Activated CD8-positive, alpha-beta memory T cell treated with anti-CD3 and anti-CD28 coated beads, Interleukin-2, amount 50 U/mL, for 48 hours (primary cell): ENCODE measurements at regions not wholly inside any gene's neighbourhood (a gene's known extent, or its start where the extent isn't known, plus 50 kb on each side); places are given as distances from the start of the nearest gene placed in this dataset.

ENCODE experiments used
- DNase-seq: peaks from one replicate; pipeline ENCODE4 v3.0.0-alpha.2; 2020

DNA sequence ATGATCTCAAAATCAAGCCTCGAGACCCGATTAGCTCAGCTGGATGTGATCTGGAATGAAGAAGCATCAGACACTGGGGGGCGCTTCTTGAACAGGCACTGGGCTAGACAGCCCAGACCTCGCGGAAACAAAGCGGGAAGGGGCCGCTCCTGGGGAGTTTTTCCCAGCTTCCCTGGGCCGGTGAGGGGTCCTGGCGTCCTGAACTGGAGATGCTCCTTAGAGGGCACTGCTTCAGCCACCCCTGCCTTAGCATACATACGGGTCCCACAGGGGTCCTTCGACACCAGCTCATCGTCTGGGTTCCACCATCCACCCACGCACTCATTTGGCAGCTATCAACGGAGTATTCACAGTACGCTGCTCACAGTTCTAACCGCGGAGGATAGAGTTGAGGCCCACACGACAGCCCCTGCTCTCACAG, 146.7 kb downstream of the TSN start:
- DNase-seq = no peak

DNA sequence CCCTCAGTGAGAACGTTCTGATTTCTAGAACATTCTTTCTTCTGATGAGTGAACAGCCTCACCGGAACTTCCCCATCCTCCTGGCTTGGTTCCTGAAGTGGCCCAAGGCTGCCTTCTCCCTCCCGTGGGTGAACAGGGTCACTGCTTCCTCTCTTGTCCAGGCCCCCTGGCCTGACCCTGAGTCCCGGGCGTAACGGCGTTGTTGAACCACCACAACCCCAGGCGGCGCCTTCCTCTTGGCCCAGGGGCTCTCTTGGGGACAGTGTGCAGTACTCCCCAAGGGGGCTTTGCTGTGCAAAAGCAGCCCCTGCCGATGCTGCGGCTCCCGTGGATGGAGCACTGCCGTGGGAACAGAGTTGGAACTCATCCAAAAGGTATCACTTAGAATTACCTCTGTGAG, 147.2 kb downstream of the TSN start:
- no peak for DNase-seq

DNA sequence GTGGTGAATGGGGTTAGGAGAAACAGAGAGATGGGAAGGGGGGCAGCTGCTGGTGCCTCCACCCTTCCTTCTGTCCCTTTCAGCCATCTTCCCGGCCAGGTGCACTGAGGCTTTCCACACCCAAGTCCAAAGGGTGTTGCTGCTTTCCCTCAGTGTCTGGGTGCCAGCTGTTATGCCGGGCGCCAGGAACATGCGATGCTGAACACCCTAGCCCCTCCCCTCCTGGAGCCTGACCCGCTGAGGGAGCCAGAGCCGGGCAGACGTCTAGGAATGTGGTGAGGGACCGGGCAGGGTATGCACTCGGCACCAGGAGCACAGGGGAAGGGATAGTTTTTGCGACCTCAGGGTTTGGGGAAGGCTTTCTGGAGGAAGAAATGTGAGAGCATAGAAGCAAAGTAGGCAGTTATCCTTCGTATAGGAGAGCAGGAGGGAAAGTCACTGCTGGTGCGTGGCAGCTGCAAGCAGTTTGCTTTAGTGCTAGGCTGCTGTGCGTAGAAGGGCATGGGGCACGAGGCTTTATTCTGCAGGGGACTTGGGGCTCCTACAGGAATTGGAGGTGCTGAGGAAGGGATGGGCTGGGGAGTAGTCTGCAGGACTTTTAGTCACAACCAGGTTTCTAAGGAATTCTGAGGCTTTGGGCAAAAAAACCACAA, 147.7 kb downstream of the TSN start:
- DNase-seq = no peak

DNA sequence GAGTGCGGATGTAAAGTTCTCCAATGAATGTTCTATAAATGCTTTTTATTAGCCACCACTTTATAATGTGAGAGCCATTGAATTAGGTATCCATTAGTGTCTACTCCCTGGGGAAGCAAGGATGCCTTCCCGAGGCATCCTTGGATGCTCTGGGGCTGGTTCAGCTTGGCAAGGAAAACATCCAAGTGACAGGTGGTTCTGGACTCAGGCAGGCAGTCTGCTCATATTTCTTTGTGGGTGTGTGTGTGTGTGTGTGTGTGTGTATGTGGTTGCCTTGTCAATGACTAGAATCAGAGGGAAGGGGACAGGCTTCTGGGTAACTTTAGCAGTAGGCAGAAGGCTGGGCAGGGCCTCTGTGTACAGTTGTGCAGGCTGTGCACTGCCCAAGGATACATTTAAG, 149.2 kb downstream of the TSN start:
- no peak for DNase-seq

DNA sequence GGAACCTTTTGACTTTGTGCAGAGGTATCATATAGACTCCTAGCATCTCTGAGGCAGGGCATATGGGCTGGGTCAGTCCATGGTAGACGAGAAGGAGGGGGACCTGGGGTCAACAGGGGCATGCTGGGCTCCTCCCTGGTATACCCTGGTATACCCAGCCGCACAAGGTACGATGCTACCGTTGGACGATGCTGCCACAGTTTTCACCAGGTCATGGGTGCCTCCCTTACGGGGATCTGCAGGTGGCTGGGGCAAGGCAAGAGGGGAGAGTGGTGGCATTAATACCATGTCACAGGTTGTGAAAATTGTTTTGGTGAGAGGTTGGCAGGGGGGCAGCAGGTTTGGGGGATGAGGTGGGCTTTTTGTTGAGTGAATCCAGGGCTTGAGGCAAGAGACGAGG, 149.8 kb downstream of the TSN start:
- no peak for DNase-seq

DNA sequence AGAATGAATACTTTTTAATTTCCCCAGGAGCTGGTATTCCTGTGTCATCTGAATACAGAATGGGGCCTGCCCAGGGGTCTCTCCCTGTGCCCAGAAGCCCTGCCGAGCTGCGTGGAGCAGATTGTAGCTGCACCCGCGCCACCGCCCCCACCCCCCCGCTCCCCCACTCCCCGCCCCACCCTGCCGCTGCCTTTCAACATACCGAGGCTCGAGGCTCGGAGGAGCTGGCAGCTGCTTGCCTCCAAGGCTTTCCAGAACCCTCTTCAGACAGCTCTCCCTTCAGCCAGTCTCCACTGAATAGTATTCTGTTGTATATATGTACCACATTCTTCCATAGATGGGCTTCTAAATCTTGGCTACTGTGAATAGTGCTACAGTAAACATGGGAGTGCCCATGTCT, 150.7 kb downstream of the TSN start:
- no peak for DNase-seq

DNA sequence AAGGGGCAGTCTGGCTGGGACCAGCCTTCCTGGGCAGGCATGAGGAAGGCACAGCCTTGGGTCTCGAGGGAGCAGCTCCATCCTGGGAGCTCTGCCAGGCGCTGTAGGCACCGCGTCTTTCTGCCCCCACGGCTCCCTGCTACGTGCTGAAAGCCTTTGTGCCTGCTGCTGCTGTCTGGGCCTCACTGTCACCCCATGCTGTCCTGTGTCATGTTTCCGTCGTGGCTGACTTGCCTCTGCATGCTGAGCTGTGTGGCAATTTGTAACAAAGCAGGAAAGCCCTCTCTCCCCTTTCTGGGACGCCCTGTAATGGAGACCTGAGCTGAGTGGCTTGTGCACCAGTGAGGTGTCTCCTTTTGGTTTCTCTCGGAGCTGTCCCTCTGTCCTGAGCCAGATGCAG, 152.5 kb downstream of the TSN start:
- no peak for DNase-seq

DNA sequence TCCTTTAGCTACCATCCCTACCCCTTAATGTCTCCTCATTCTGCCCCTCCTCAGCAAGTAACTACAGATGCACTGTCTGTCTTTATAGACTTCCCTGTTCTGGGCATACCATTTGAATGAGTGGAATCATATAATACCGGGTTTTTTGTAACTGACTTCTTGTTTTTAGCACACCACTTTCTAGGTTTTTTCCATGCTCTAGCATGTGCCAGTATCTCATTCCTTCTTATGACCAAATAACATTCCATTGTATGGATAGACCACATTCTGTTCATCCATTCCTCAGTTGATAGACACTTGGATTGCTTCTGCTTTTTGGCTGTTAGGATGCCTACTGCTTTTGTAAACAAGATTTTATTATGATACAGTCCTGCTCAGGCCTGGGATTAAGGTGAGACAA, 154.7 kb downstream of the TSN start:
- no peak for DNase-seq

DNA sequence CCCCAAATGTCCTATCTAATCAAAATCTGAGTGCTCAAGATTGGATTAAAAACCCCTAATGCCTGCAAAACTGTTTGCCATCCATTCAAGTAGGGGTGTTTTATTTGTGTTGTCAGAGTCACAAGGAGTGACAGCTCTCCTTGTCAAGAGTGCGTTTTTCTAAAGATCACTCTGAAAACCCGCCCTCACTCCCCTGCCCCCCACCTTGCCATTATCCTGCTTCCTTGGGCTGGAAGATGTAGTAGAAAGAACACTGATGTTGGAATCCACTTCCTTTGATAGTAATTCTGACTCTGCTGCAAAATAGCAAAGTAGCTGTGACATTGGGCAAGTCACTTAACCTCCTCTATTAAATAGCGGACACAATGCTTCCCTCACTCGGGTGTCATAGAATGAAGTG, 155.6 kb downstream of the TSN start:
- DNase-seq = no peak

DNA sequence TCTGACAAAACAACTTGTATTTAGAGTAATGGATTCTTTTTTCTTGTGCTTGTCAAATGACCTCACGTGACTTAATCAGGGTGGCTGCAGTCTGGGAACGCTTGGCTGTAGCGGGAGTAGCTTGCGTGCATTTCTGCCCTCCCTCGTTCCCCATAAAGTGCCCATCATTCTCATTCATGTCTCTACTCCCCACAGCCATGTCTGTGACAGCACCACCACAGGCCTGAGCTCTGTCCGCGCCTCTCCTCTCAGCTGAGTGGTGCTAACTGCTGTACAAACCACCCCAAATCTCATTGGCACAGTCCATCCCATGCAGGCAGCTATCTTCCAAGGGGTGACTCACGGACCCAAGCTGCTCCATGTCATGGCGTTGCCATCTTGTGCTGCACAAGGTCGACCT, 161.7 kb downstream of the TSN start:
- no peak for DNase-seq

DNA sequence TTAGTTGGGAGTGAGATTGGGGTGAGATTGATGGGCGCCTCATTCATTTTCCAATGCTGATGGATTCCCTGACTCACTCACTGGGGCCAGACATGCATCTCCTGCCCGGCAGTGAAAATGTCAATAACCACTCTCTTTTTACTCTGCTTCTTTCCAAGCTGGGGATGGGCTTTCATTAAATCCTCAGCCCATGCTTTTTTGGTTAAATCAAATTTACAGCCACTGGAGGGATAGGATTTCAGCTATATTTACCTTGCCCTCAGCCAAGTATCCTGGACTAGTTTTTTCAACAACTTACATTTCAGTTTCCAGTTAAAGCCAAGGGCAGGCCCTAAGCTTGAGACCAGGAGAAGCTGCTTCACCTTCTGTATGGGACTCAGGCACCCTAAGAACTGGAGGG, 162.8 kb downstream of the TSN start:
- no peak for DNase-seq

DNA sequence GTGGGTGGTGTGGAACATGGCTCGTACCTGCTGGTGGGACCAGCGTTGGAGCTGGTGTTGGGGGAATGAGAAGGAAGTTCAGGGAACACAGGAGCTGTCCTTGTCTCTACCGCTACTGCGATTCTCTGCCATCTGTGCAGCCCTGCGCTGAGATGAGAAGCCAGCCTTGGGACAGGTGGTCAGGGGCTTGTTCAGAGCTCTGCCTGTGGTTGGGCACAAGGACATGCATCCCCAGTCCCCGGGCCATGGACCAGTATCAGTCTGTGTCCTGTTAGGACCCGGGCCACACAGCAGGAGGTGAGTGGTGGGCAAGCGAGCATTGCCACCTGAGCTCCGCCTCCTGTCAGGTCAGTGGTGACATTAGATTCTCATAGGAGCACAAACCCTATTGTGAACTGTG, 164.4 kb downstream of the TSN start:
- DNase-seq = no peak

DNA sequence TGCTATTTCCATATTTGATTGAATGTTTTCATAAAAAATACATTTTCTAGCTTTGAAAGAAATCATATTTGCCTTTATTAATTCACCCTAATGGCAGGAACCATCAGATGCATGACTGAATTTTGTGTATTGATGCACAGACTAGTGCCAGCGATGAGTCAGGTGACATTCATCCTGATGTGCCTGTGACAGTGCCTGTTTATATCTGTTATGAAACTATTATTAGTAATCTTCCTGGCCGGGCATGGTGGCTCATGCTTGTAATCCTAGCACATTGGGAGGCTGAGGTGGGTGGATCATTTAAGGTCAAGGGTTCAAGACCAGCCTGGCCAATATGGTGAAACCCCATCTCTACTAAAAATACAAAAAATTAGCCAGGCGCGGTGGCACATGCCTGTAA, 170.0 kb downstream of the TSN start:
- DNase-seq = no peak

DNA sequence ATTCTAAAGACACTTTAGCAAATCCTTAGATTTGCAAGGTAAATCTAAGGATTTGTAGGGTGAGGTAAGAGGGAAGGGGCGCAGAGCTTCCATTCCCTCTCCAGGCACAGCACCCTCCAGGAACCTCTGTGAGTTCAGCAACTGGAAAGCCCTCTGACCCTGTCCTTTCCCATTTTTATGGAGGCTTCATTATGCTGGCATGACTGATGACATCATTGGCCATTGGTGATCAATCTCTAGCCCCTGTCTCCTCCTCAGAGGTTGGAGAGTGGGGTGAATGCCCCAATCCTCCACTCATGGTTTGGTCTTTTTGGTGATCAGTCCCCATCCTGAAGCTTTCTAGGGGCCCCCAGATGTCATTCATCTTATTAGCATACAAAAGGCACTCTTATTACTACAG, 187.8 kb downstream of the TSN start:
- no peak for DNase-seq

DNA sequence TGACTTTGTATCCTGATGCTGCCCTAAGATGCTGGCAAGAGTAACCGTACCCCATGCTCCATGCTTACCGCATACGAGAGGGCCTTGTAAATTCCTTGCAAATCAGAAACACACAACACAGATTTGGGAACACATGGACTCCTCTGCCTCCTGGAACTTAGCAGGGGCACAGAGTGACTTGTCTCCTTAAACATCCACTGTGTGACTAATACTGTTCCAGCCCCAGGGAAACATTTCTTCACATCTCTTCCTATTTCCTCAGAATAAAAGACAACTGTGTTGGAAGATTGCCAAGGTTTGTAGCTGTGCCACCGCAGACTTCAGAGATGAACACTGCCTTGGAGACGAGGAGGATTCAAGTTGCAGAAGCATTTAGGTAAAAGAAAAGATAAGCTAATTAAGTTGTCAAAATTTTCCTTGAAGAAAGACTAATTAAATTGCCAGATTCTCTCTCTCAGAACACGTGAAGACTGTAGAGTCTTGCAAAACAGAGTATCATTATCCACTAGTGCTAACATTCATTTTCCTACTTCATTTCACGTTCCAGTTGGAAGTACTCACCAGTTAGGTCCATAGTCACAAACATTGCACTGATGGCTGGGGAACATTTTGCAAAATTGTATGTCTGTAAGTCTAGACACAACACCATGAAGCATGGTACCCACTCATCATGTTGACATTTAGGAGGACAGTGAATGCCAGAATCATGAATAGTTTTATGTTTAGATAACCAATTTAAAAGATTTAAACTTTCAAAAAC, 188.8 kb downstream of the TSN start:
- no peak for DNase-seq

DNA sequence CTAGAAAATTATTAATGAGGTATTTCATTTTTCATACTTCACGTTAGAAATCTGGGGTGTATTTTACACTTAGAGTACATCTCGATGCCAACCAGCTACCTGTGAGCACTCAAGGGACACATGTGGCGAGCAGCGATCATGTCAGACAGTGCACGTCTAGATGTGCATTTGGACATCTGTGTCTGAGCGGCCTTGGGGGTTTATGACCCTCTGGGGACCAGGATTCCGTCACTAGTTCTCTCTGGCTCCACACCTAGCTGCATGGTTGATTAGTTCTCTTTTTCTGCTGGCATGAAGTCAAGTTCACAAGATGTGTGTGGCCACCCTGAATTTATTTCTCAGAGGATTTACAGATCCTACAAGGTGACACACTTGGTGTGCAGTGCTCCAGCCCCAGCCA, 192.2 kb downstream of the TSN start:
- no peak for DNase-seq

DNA sequence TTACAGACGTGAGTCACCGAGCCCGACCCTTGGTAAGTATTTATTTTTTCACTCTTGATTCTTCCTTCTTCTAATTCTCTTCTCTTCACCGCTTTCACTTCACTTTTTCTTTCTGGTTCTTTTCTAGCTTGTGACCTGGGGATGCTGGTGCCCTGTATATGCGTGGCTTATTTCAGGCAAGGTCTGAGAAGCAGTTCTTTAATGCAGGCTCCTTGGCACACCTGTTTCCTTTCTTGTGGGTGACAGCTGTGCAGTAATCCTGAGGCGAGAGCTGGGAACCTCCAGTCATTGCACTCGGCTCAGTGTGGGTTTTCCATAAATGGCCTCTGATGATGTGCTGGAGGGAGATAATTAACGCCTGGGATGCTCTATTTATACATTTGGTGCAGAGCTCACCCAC, 193.8 kb downstream of the TSN start:
- no peak for DNase-seq

DNA sequence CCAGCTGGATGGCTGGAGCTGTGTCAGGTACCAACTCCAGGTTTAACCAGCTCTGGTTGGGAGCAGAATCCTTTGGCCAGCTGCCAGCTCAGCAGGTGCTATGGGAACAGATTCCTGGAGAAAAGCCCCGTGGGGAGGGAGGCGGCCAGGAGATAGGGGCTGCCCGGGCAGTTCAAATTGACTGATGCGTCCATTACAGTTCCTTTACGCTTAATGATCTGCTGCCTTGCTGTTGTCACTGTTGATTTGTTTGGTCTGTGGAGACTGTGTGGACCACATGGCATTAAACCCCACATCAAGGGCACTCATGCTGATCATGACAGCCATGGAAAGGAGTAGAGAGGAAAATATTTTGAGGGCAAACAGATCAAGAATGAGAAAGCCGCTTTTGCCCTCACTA, 200.0 kb downstream of the TSN start:
- no peak for DNase-seq

DNA sequence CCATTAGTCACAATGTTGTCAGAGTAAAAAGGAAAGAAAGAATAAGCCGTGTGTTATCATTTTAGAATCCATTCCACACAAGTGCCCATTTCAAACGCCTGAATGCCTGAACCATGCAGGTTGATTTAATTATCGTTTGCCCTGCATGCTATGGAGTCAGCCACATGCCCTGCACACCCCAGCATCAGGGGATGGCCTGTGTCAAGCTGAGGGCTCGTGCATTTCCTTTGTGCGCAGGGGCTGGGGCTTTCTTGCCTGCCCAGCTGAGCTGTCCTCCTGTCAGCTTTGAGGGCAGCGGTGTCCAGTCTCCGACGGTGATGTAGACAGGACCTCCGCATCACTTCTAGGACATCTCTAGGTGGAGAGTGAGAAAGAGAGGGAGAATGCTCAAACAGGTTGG, 200.4 kb downstream of the TSN start:
- DNase-seq = no peak

DNA sequence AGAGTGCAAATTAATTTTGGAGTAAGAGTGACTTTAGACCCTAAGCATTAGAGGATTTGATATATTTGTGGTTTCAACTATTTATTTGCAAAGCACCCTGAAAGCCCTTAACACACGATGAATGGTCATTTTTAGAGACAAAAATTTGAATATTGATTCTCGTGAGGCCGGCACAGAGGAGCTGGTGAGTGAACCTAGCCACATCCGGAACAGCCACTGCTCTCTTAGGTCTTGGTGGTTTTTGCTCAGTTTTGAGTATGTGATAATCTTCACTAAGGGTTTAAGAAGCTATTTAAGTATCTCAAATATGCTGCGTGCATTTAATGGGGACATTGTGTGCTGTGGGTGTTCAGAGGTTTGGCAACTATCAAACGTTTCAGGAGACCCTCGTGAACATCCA, 204.8 kb downstream of the TSN start:
- no peak for DNase-seq

DNA sequence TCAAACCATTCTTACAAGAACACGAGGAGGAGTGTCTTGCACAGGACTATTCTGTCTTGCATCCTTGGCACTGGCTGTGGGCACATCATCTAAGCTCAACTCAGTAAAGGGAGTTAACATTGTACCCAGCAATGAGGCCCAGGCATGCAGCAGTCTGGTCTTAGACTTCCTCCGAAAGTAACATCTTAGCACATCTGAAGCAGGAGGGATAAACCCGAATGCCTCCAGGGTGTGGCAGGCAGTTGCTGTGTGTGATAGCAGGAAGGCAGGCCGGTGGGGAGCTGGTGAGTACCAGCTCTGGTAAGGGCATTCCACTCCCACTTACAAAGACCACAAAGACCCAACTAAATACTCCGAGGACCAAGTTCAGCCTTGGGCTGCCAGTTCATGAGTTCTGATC, 206.3 kb downstream of the TSN start:
- no peak for DNase-seq

DNA sequence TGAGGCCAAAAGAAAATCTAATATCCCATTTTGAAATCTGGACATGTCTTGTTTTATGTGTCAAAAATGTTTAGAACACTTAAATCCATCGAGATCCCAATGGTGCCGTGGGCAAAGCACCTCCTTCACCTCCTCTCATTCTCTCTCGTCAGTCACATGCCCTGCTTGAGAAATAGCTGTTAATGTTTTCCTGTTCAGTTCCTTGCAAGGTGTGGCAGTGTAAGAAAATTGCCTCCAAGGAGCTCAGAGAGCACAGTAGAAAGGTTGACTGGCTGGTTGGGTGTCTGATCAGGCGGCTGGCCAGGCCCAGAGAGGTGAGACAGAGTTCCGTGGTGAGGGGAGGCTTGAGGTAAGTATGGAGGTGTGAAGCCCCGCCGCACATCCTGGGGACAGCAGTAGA, 210.2 kb downstream of the TSN start:
- no peak for DNase-seq

DNA sequence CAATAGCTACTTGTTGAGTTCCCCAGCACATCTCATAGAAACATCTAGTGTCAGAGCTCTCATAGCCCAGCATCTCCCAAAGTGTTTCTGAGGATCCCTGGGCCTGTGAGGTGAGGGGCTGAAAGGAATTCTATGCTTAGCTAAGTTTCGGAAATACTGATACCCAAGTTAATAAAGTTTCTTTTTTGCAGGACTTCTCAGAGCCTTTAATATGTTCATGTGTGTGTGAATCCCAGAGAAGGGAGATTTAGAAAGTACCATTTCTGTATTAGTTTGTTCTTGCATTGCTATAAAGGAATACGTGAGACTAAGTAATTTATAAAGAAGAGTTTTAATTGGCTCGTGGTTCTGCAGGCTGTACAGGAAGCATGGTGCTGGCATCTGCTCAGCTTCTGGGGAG, 211.2 kb downstream of the TSN start:
- no peak for DNase-seq

DNA sequence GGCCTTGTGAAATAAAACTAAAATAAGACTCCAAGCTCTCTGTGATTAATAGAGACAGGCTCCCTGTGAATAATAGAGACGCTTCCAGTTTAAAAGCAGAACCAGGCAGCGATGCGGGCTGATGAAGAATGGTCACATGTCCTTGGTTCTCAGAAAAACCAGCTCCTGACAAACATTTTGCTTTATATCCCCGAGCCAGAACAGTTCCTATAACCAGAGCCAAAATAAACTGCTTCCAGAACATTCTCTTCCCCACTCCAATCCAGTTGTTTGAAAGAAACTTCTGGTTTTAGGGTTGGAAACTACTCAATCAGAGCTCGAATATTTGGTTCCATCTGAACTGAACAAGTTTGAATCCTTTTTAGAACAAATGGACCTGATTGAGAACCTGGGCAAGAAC, 213.7 kb downstream of the TSN start:
- DNase-seq = no peak
